ENCODE measurements at regions not wholly inside any gene's neighbourhood (a gene's known extent, or its start where the extent isn't known, plus 50 kb on each side); places are given as distances from the start of the nearest gene placed in this dataset.
"Not testable (repeated sequence)": the region's sequence is repeated elsewhere in the genome, so short reads cannot be mapped to it uniquely, and the experiment has no call there.

DNA sequence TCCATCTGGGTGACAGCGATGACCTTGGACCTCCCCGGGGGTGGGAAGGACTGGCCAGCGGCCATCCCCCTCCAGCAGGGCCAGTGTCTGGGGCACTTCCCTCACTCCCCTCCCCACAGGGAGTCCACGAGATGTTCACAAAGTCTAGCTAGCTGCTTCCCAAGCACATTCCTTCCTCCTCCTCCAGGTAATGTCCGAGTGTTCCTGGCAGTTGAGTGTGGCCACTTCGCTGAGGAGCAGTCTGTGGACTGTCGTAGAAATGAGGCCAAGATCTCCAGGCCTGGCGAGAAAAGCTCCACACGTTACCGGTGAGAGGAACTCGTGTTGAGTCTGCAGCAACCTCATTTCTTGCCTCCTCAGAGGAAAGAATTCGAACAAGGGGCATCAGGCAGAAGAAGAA, 425.5 kb downstream of the BRD1 start:
- DNase-seq, result no peak

DNA sequence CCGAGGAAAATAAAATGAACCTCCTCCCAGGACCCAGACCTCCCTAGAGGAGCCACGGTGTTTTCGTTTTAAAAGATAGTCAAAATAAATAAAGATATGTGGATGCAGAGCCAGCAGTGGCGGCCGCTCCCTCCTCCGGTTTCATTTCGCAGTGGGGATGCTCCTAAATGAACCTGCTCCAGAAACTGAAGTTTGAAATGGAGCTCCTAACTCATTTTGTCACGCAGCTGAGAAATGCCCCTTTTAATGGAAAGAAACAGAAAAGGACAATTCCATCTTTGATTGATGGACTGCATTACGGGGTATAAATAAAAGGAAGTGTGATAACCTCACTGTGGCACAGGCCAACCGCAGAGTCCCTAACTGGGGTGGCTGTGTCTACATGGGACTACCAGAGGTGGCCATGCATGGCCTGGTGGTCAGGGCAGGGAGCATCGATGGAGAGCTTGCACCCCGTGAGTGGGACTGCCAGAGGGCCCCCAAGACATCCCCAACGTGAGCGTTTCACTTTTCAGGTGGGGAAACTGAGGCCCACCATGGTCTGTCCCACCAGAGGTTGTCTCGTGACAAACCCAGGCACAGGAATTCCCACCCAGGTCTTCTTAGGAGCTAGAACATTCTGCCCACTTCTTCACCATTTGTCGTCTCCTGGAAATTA, 426.6 kb downstream of the BRD1 start:
- DNase-seq, result no peak

DNA sequence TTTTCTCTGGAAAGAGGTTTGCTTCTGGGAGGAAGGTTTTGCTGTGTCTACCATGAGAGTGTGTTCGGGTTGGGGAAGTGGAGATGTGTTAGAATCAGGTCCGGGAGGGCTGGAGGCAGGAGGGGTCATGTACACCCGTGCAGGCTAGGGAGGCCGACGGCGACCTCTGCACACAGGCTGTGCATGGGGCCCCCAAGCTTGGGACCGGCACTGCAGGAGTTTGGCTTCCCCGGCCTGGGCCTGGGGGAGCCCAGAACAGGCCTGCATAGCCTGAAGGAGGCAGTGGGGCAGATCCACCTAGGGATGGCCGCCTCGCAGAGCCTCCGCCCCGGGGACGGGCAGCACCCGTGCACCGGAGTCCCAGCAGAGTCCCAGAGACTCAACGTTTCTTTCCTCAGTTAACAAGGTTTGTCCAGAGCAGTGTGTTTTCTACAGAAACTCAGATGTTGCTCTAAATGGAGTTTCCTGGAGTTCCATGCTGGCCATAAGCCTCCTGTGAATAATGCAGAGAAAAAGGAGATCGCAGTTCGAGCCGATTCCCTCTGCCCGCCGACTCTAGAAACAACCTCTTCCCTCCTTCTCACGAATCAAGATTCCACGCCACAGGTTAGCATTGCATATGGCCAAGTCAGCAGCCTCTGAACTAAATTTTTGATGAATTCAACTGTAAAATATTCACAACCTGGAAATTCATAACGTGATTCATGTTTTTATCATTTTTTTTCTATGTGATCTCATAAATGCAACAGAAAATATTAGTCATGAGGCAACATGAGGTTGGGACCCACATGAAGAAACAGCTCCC, 427.3 kb downstream of the BRD1 start:
- no peak for DNase-seq

DNA sequence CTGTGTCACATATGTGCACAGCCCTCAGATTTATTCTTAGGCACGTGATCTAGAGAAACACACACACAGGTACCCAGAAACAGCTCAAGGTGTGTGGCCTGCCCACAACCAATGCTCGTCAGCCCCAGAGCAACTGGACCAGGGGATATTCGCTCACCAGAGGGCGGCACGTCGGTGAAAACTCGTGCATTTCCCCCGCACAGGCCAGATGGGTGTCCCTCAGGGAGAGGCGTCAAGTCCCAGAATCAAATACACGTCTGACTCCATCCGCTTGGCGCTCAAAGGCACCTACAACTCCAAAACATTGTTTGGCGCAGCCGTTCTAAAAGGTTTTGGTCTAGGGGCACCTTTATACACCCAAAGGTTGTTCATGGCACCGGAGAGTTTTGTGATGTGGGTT, 429.0 kb downstream of the BRD1 start:
- no peak for DNase-seq

DNA sequence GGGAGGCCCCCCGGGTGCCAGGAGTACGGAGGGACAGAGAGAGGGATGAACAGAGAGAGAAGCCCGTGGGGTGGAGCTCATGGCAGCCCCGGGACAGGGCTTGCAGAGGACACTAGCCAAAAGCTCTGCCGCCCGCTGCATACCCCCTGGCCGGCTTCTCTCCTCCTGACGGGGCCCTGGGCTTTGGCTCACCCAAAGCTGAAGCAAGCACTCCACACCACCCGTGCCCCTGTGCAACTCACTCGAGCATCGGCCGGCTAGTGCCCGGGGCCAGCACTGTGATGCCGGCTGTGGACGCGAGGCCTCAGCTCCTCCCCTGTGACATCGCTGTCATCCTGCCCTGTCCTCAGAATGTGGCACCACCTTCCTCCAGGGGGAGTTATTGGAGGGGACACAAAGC, 429.6 kb downstream of the BRD1 start:
- no peak for DNase-seq

DNA sequence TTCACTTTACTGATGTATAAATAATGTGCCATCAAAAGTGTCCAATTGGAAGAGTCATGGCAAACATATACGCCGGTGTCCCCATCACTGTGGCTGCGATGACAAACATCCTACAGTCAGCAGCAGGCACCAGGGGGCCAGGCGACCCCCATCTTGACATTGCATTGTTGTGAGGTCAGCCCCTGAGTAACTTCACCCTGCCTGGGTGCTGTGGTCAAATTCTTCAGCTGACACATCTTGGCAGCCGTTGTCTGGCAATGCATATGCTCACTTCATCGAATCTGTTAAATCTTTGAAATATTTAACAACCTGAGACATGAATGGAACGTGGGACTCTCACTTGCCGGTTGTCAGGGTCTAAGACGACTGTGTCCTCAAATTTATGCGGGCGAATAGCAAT, 430.9 kb downstream of the BRD1 start:
- no peak for DNase-seq

DNA sequence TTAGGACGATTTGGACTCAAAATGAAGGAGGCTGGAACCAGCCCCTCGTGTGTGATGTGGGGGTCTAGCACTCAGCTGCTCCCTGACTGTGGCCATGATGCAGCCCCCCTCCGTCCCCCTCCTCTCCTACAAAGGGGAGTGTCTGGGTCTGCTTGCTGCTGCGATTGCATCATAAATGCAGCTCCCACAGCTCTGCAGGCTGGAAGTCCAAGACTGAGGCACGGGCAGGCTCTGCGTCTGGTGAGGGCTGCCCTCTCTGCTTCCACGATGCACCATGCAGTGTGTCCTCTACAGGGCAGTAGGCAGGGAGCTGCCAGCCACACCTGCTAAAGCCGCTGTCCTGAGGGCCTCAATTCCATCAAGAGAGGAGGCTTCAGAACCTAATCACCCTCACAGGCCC, 432.1 kb downstream of the BRD1 start:
- no peak for DNase-seq

DNA sequence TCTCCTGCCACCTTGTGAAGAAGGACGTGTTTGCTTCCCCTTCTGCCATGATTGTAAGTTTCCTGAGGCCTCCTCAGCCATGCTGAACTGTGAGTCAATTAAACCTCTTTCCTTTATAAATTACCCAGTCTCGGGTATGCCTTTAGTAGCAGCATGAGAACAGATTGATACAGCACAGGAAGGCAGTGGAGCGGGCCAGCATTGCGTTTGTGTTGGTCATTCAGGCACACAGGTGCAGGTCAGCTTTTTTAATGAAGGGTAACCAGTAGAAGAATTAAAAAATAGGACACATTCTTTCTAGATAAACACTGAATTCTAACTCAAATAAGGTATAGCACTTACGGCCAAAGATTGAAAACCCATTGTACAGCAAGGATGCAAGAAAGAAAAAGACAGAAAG, 432.6 kb downstream of the BRD1 start:
- not testable (repeated sequence) for DNase-seq

DNA sequence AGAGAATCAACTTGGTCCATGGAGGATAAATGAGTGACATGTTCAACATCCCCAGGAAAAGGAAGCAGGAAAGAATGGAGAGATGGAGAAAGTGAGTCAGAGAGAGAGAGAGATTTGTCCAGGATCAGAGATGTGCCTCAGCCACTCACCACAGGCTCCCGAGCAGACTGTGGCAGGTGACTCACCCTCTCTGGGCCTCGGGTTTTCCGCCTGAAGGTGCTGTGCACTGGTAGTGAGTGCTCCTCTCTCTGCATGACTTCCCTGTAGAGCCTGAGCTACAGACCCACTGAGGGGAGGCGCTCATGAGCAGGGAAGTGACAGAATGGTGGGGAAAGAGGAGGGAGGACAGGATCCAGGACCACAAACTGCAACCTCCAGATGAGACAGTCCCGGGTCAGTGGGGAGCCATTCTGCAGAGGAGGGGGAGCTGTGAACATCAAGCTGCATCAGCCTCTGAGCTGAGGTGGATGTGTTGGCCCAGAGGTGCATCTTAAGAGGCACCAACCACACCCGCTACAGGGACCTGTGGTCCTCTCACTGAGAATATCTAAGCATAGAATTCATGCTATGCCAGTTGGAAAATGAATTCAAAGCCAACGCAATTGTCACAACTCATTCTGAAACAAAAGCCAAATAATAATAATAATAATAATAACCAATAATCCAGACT, 433.4 kb downstream of the BRD1 start:
- no peak for DNase-seq

DNA sequence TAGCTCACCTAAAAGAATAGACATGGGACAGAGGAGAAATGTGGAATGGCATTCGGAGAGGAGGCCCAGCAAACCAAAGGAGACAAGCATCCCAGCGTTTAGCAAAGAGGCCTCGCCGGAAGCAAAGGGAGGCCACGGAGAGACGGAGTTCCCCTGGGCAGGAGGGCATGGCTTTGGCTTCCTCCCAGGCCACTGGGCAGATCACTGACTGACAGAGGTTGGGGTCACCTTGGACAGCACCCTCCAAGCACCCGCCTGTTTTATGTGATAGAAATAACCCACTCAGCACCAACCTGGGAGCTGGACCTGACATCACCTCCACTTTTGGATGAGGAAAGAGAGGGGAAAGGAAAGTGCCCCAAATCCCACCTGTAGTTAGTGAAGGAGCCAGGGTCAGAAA, 434.1 kb downstream of the BRD1 start:
- DNase-seq, result no peak

DNA sequence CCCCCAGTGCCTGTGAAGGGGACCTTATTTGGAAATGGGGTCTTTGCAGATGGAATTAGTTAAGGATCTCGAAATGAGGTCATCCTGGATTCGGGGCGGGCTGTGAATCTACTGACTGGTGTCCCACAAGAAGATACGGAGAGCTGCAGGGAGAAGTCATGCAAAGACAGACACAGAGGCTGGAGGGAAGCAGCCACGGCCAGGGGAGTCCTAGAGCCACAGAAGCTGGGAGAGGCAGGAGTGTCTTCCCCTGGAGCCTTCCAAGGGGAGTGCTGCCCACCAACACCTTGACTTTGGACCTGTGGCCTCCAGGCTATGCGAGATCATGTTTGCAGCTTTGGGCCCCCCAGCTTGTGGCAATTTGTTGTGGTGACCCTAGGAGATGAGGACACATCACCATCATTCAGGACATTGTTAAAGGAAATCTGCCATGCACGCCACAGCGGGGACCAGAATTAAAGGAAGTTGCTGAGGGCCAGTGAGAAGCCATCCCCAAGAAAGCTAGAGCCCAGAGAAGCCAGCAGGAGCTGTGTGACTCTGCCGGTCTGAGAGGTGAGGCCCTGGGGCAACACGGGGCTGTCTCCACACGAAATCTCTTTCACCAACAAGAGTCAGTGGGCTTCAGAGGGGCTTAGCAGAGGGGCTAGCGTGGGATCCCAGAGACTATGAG, 434.7 kb downstream of the BRD1 start:
- no peak for DNase-seq

DNA sequence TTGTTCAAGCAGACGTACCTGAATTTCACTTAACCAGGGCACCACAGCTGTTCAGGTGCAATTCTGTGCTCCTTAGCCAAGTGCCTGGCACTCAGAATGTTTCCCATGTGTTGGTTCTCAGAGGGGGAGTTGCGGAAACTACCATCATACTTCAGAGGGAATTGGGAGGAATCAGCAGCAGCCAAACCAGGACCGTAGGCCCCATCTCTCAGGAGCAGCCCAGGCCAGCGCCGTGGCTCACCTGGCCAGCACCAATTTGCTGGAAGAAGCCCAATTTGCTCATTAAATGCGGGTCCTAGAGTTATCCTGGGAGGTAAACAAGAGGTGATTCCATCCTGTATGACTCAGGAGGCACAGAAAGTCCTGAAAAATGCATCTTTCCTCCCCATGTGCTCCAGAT, 435.4 kb downstream of the BRD1 start:
- no peak for DNase-seq

DNA sequence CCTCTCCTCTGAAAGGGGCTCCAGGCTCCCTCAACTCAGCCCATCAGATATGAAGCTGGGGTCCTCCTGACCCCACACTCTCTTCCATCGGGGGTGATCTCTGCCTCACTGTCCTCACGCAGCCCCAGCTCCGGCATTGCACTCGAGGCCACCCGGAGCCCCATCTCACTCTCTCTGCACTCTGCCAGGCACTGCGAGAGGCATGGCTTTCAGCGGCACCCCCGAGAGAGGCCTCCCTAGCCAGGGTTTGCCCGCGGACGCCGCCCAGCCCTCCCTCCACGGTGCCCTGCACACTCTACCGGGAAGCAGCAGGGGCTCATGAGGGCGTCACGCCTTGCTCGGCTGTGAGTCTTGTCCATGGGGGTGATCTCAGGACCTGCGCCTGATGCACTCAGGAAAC, 436.2 kb downstream of the BRD1 start:
- DNase-seq, result no peak

DNA sequence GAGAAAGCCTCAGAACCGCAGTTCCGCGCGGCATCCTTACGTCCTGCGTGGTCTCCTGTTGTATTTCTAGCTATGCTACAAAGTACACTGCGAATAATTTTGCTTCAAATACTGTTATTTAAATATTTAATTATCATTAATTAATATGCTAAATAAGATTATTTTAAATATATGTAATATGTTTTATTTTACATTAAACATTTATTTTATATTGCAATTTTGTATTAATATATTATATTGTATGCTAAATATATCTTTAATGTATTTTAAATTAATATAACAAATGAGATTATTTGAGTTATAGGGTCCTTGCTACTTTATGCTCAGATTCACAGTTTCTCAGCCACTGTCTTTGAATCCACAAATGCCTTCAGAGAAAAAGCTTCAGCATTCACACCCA, 436.7 kb downstream of the BRD1 start:
- no peak for DNase-seq

DNA sequence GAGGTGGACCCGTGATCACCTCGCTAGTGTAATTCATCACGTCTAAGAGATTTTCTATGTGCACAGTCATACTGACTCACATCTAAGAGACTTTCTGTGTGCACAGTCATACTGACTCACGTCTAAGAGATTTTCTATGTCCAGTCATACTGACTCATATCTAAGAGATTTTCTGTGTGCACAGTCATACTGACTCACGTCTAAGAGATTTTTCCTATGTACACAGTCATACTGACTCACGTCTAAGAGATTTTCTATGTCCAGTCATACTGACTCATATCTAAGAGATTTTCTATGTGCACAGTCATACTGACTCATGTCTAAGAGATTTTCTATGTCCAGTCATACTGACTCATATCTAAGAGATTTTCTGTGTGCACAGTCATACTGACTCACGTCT, 443.8 kb downstream of the BRD1 start:
- DNase-seq, result not testable (repeated sequence)

DNA sequence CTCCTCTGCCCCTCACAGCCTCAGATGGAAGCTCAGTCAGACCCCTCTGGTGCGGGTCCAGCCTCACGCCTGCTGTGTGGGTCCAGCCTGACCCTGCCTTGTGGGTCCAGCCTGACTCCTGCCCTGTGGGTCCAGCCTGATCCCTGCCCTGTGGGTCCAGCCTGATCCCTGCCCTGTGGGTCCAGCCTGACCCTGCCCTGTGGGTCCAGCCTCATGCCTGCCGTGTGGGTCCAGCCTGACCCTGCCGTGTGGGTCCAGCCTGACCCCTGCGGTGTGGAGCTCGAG, 445.3 kb downstream of the BRD1 start:
- DNase-seq, result no peak

DNA sequence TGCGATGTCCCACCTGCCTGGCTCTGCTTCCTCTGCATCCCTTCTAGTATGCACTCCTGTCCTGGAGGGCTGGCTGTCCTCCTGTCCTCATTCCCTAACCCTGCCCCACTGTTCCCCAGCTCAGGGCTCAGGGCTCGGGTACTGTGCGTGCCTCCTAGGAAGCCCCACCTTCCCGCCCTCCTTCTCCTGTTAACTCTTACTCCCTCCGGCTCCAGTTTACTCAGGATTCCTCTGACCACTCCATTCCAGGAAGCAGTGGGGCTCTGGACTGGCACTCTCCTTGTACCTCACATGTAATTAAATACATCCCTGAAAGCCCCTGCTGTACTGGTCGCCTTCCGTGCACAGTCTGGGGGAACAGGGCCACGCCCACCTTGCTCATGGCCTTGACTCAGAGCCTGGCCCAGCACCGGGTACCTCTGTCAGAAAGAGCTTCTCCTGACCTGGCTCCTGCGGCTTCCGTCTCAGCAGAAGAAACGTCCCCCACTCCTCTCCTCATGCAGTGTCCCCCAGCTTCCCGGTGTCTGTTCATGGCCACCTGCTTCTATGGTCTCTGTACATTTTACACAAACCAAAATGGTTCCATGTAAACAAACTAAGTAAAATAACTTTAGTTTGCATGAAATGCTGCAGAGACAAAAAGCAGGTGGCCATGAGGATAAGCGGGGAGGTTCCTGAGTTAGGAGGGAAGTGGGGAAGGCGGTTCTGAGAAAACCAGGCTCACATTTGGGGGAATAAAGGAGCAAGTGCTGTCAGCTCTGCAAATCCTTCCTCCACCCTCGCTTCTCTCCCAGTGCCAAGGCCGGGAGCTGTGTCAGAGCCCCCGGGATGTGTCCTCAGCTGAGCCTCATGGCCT, 445.9 kb downstream of the BRD1 start:
- DNase-seq, result no peak

DNA sequence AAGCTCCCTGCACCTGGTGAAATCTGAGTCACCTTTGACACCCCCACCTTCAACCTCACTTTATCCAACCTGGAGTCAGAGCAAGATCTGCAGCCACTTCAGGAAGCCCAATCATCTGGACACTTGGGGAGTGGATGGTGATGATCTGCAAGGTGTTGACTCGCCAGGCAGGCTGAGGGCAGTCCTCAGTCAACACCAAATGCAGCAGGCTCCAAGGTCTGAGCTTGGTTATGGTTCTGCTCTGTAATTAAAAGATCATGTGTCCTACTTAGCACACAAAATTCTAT, 446.9 kb downstream of the BRD1 start:
- no peak for DNase-seq

DNA sequence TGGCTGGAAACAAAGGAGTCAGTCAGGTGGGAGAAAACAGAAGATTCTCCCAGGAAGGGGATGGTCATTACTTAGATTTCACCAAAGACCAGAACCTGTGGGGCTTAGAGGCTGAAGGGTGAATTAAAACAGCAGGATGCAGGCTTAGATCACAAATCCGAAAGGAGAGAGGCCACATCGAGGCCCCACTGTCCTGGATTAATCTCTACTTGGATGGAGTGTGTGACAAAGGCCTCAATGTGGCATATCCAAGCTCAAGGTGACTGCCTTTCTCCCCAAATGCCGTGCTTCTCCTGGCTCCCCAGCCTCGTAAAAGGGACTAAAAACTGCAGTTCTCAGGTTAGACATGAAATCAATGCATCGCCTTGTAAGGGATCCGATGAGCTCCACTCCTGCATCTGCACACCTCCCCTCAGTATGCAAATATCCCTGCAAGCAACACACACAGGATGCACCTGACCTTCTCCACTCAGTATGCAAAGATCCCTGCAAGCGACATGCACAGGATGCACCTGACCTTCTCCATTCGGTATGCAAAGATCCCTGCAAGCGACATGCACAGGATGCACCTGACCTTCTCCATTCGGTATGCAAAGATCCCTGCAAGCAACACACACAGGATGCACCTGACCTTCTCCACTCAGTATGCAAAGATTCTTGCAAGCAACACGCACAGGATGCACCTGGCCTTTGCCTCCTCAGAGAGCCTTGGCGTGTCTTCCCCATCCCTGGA, 447.4 kb downstream of the BRD1 start:
- no peak for DNase-seq

DNA sequence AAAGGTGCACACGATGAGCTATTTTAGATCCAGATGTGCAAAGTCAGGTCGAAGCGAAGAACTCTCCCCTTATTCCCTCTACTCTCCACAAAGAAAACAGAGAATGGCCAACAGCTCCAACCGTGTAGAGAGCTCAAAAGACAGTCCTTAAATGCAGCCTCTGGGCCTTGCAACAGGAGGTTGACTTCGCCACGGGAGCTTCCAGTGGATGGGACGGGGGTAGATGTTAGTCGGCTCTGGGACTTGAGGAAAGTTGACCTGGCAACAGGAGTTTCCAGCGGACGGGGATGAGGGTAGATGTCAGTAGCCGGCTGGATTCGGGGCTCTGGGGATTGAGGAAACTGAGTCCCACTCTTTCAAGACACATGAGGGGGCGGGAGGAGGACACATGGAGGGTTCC, 450.4 kb downstream of the BRD1 start:
- no peak for DNase-seq

DNA sequence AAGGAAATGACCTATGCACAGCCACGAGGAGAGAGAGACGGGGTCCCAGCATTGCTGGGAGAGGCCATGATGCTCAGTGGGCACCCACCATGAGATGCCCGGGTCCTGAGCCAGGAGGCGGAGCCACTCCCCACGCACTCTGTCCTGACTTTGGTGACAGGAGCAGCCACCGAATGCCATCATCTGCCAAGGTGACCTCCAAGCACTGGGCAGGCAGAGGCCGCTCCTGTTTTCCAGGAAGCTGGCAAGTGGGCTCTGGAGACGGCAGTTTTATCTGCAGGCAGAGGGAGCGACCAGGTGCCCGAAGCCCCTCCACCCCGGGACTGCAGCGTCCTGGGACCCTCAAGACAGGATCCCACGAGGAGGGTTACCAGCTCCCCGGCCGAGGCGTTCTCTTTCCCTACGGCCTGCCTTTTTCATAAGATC, 453.9 kb downstream of the BRD1 start:
- no peak for DNase-seq

DNA sequence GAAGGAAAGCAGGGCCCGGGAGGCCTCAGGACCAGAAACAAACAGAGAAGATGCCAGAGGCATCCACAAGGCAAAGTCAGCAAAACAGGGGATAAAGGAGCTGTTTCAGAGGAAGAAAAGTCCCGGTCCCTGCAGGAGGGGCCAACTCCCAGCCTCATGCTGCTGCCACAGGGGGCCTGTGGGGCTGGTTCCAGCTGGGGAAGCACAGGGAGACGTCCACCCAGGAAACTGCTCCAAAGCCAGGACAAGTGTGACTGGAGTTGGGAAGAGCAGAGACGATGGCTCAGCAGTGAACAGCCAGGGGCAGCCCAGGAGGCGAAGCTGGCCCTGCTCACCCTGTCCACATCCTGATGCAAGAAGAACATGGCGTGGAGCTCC, 454.4 kb downstream of the BRD1 start:
- DNase-seq, result no peak

Measured in activated CD4-positive, alpha-beta T cell treated with anti-CD3 and anti-CD28 coated beads for 1 hour (primary cell).